GM10266 (cell line): ENCODE measurements at regions not wholly inside any gene's neighbourhood (a gene's known extent, or its start where the extent isn't known, plus 50 kb on each side); places are given as distances from the start of the nearest gene placed in this dataset.
A peak's percentile ranks its signal among the peaks of the same experiment; 100 is the strongest.
"Not testable (repeated sequence)": the region's sequence is repeated elsewhere in the genome, so short reads cannot be mapped to it uniquely, and the experiment has no call there.

Experiments used
- DNase-seq: peaks from one replicate; pipeline ENCODE4 v3.0.0; 2012; ENCODE audit errors: extremely low spot score
- CTCF ChIP-seq: IDR thresholded peaks from 2 replicates; pipeline ENCODE4 v1.5.1; 2012; ENCODE audit warnings: mild to moderate bottlenecking, low read depth; ENCODE audit not compliant: control insufficient read depth, insufficient read depth; ENCODE audit errors: missing control alignments

GRCh38 chr4:138775890-138776289, 239.7 kb upstream of the NOCT start:
- peak; percentile 6 for DNase-seq
- no peak for TF ChIP-seq CTCF

GRCh38 chr4:138775489-138775888, 240.1 kb upstream of the NOCT start:
- DNase-seq, result no peak
- TF ChIP-seq CTCF, result no peak

DNA sequence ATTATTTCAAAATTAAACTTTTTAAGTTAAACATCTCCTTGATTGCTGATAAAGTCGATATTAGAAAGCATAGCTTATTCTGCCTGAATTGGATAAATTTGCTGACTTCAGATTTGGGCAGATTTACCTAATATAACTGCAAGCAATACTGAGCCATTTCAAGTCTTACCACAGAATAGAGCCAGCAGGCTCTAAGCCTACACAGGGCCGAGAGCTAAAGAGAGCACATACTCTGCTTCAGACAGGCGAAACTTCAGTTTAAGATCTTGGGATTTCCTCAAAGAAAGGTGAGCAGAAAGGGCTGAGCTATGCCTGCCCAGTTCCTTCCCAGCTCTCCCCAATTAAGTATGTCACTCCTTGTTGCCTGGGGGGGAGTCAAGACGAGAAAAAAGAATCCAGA, 240.6 kb upstream of the NOCT start:
- no peak for DNase-seq
- no peak for TF ChIP-seq CTCF

DNA sequence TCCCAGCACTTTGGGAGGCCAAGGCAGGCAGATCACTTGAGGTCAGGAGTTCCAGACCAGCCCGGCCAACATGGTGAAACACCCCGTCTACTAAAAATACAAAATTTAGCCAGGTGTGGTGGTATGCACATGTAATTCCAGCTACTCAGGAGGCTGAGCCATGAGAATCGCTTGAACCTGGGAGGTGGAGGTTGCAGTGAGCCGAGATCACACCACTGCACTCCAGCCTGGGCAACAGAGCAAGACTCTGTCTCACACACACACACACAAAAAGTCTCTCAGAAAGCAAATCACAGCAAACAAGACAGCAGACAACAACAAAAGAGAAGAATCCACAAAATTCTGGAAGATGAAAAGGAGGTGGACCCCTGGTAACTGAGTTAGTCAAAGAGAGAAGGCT, 241.5 kb upstream of the NOCT start:
- DNase-seq, result not testable (repeated sequence)

GRCh38 chr4:138773321-138773720, 242.3 kb upstream of the NOCT start:
- TF ChIP-seq CTCF, result no peak
- no peak for DNase-seq

- no peak for TF ChIP-seq CTCF
- DNase-seq, result no peak
Measured at GRCh38 chr4:138772366-138772765, 243.2 kb upstream of the NOCT start.

- DNase-seq, result no peak
- no peak for TF ChIP-seq CTCF
Measured at GRCh38 chr4:138770818-138771217, 244.8 kb upstream of the NOCT start.

DNA sequence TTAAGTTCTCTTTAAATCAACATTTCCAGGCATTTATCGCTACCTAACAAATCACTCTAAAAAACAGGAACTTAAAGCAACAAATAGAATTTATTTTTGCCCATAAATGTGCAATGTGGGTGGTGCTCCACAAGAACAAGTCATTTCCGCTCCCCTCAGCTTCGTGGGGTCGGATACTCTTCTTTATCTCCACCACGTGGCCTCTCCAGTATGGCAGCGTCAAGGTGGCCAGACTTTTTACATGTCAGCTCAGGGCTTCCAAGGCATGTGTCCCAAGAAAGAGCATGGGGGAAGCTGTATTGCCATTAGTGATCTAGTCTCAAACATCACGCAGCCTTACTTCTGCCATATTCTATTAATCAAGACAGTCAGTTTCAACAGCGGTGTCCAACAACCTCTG, 249.2 kb upstream of the NOCT start:
- no peak for TF ChIP-seq CTCF
- no peak for DNase-seq
